H9 (cell line): ENCODE measurements at regions not wholly inside any gene's neighbourhood (a gene's known extent, or its start where the extent isn't known, plus 50 kb on each side); places are given as distances from the start of the nearest gene placed in this dataset.

Source experiments
- DNase-seq: peaks from one replicate; pipeline ENCODE4 v3.0.0-alpha.2; 2017
- H2AFZ ChIP-seq: one replicate; pipeline ENCODE4 v1.6.1; 2013; ENCODE audit warnings: mild to moderate bottlenecking, low read length, control low read depth, moderate library complexity
- H2AK5ac ChIP-seq: 2 replicates; pipeline ENCODE4 v1.6.1; 2013; ENCODE audit warnings: low read length, control low read depth, mixed read lengths; ENCODE audit not compliant: insufficient read length
- H2BK120ac ChIP-seq: one replicate; pipeline ENCODE4 v1.6.1; 2013; ENCODE audit warnings: low read depth, mild to moderate bottlenecking, low read length, control low read depth, inconsistent platforms; ENCODE audit not compliant: poor library complexity, severe bottlenecking
- H2BK12ac ChIP-seq: 2 replicates; pipeline ENCODE4 v1.6.1; 2013; ENCODE audit warnings: low read length, control low read depth, mixed read lengths, low read depth; ENCODE audit not compliant: insufficient read length
- H2BK15ac ChIP-seq: 2 replicates; pipeline ENCODE4 v1.6.1; 2013; ENCODE audit warnings: low read depth, low read length, control low read depth
- H2BK20ac ChIP-seq: one replicate; pipeline ENCODE4 v1.6.1; 2013; ENCODE audit warnings: low read depth, mild to moderate bottlenecking, low read length, control low read depth, inconsistent platforms; ENCODE audit not compliant: poor library complexity, severe bottlenecking
- H2BK5ac ChIP-seq: 2 replicates; pipeline ENCODE4 v1.6.1; 2013; ENCODE audit warnings: low read length, control low read depth, mixed read lengths; ENCODE audit not compliant: insufficient read length
- H3K14ac ChIP-seq: 2 replicates; pipeline ENCODE4 v1.6.1; 2013; ENCODE audit warnings: low read length, control low read depth; ENCODE audit not compliant: insufficient read depth
- H3K18ac ChIP-seq: 2 replicates; pipeline ENCODE4 v1.6.1; 2013; ENCODE audit warnings: low read depth, mild to moderate bottlenecking, mixed read lengths, low read length, control low read depth; ENCODE audit not compliant: insufficient read length
- H3K23ac ChIP-seq: 2 replicates; pipeline ENCODE4 v1.6.1; 2013; ENCODE audit warnings: low read length, control low read depth, mixed read lengths, low read depth; ENCODE audit not compliant: insufficient read length
- H3K23me2 ChIP-seq: 2 replicates; pipeline ENCODE4 v1.6.1; 2013; ENCODE audit warnings: low read depth, mild to moderate bottlenecking, mixed read lengths, low read length, control low read depth; ENCODE audit not compliant: insufficient read length, poor library complexity, severe bottlenecking
- H3K27ac ChIP-seq: 2 replicates; pipeline ENCODE4 v1.5.1; 2013; ENCODE audit warnings: low read length, control low read depth, mixed read lengths, low read depth; ENCODE audit not compliant: insufficient read length
- H3K27me3 ChIP-seq: 2 replicates; pipeline ENCODE4 v1.6.1; 2013; ENCODE audit warnings: low read length, control low read depth, inconsistent platforms; ENCODE audit not compliant: insufficient read depth
- H3K4ac ChIP-seq: 2 replicates; pipeline ENCODE4 v1.6.1; 2013; ENCODE audit warnings: low read depth, mild to moderate bottlenecking, control low read depth, inconsistent platforms, low read length, moderate library complexity
- H3K4me1 ChIP-seq: 2 replicates; pipeline ENCODE4 v1.6.1; 2013; ENCODE audit warnings: low read length, control low read depth, inconsistent platforms; ENCODE audit not compliant: insufficient read depth
- H3K4me2 ChIP-seq: 2 replicates; pipeline ENCODE4 v1.6.1; 2013; ENCODE audit warnings: low read length, control low read depth, mixed read lengths; ENCODE audit not compliant: insufficient read length, insufficient read depth
- H3K56ac ChIP-seq: 2 replicates; pipeline ENCODE4 v1.6.1; 2013; ENCODE audit warnings: low read depth, mild to moderate bottlenecking, mixed read lengths, low read length, control low read depth; ENCODE audit not compliant: insufficient read length
- H3K79me1 ChIP-seq: 2 replicates; pipeline ENCODE4 v1.6.1; 2013; ENCODE audit warnings: low read depth, mild to moderate bottlenecking, moderate library complexity, low read length, control low read depth, inconsistent platforms; ENCODE audit not compliant: insufficient read depth, poor library complexity, severe bottlenecking
- H3K79me2 ChIP-seq: 2 replicates; pipeline ENCODE4 v1.6.1; 2013; ENCODE audit warnings: low read length, control low read depth, inconsistent platforms; ENCODE audit not compliant: insufficient read depth
- H3K9ac ChIP-seq: 2 replicates; pipeline ENCODE4 v1.6.1; 2013; ENCODE audit warnings: low read length, control low read depth, mixed read lengths; ENCODE audit not compliant: insufficient read length; ENCODE audit errors: extremely low read depth
- H3K9me3 ChIP-seq: one replicate; pipeline ENCODE4 v1.6.1; 2013; ENCODE audit warnings: low read depth, low read length, inconsistent platforms; ENCODE audit not compliant: control insufficient read depth
- H3T11ph ChIP-seq: one replicate; pipeline ENCODE4 v1.6.1; 2013; ENCODE audit warnings: mild to moderate bottlenecking, low read length, control low read depth, inconsistent platforms
- H4K20me1 ChIP-seq: one replicate; pipeline ENCODE4 v1.6.1; 2013; ENCODE audit not compliant: control insufficient read depth, insufficient read length, insufficient read depth
- H4K5ac ChIP-seq: 2 replicates; pipeline ENCODE4 v1.6.1; 2013; ENCODE audit warnings: low read depth, mild to moderate bottlenecking, mixed read lengths, low read length, control low read depth; ENCODE audit not compliant: insufficient read length
- H4K8ac ChIP-seq: replicated peaks from 2 replicates; pipeline ENCODE4 v1.6.1; 2013; ENCODE audit warnings: low read length, control low read depth, mixed read lengths, low read depth; ENCODE audit not compliant: insufficient read length
- H4K91ac ChIP-seq: 2 replicates; pipeline ENCODE4 v1.6.1; 2013; ENCODE audit warnings: low read depth, mild to moderate bottlenecking, moderate library complexity, mixed read lengths, low read length, control low read depth; ENCODE audit not compliant: insufficient read length
- H3K27ac Mint-ChIP-seq, 3 experiments: 2 replicates in 2 of 3; 3 replicates in 1 of 3; pipeline ENCODE4 v1.8.0; 2020 to 2021; ENCODE audit warnings: mixed read lengths in 3 of 3, mild to moderate bottlenecking in 1 of 3, moderate library complexity in 1 of 3
- H3K27me3 Mint-ChIP-seq: 2 replicates; pipeline ENCODE4 v1.8.0; 2021; ENCODE audit warnings: low read depth, mild to moderate bottlenecking, moderate library complexity, mixed read lengths
- H3K36me3 Mint-ChIP-seq, 3 experiments: 2 replicates in 2 of 3; 3 replicates in 1 of 3; pipeline ENCODE4 v1.8.0; 2020 to 2021; ENCODE audit warnings: low read depth in 3 of 3, mixed read lengths in 3 of 3; ENCODE audit not compliant: insufficient read depth in 1 of 3
- H3K4me1 Mint-ChIP-seq, 2 experiments: 2 replicates each; pipeline ENCODE4 v1.8.0; 2020; ENCODE audit warnings: mixed read lengths in 2 of 2
- H3K4me3 Mint-ChIP-seq, 2 experiments: 2 replicates in 1 of 2; 3 replicates in 1 of 2; pipeline ENCODE4 v1.8.0; 2020 to 2021; ENCODE audit warnings: mild to moderate bottlenecking in 2 of 2, mixed read lengths in 2 of 2, moderate library complexity in 1 of 2
- H3K9me3 Mint-ChIP-seq, 2 experiments: 2 replicates in 1 of 2; 3 replicates in 1 of 2; pipeline ENCODE4 v1.8.0; 2020; ENCODE audit warnings: mild to moderate bottlenecking in 2 of 2, mixed read lengths in 2 of 2, moderate library complexity in 1 of 2
- WGBS: extraction: QIAGEN DNeasy Blood & Tissue Kit; methylation state at CpG from one replicate; pipeline ENCODE4 v1.1.7; 2013; ENCODE audit warnings: missing lambda C conversion rate, low lambda C conversion rate, mixed read lengths; ENCODE audit not compliant: insufficient read length; ENCODE audit errors: extremely low coverage; 5-methylcytosine and 5-hydroxymethylcytosine counted together
- TF ChIP-seq, protein P1 (sequence below): fragments of 200-600 bp; sonication (generic); conservative IDR thresholded peaks from 3 replicates; pipeline ENCODE4 v1.8.0; 2021; ENCODE audit warnings: antibody characterized with exemption, mild to moderate bottlenecking

GRCh38 chr12:19895246-19896020 lies 456.1 kb downstream of the AEBP2 start:
- no peaks in the 10 kb centered on the region for H3K27me3 Mint-ChIP-seq

More at GRCh38 chr12:19895246-19896020, 456.1 kb downstream of the AEBP2 start:
- Histone ChIP-seq H2BK15ac (no peak overlapping the region), H3K56ac (no peak overlapping the region), H3K4ac (no peak overlapping the region), H2BK120ac (no peak overlapping the region), H3K23me2 (no peaks in the 10 kb centered on the region), H4K20me1 (no peaks in the 10 kb centered on the region), H2AFZ (no peak overlapping the region), H3K4me2 (no peak overlapping the region), H3K18ac (no peak overlapping the region), H4K8ac (no peak overlapping the region), H2BK20ac (no peak overlapping the region), H3K14ac (no peak overlapping the region), H3T11ph (no peak overlapping the region), H2BK12ac (no peak overlapping the region), H3K27ac (no peak overlapping the region), H4K5ac (no peak overlapping the region), H3K79me1 (no peaks in the 10 kb centered on the region), H3K9me3 (no peaks in the 10 kb centered on the region), H2AK5ac (no peak overlapping the region), H4K91ac (no peak overlapping the region), H2BK5ac (no peak overlapping the region), H3K79me2 (no peaks in the 10 kb centered on the region), H3K23ac (no peak overlapping the region), H3K27me3 (no peaks in the 10 kb centered on the region), H3K4me1 (no peaks in the 10 kb centered on the region), H3K9ac (no peak overlapping the region)
- DNase-seq, result no peak
- H3K4me3 Mint-ChIP-seq, result no peak overlapping the region
- H3K9me3 Mint-ChIP-seq, result no peaks in the 10 kb centered on the region
- no CpG with 5 or more reads among the region's 2 CpGs for WGBS
- H3K4me1 Mint-ChIP-seq, result 0 out of 4 replicates have a peak, but pooled peaks cover 0 to 3% of the 10 kb centered on the region in 2 experiments
- H3K36me3 Mint-ChIP-seq, result no peaks in the 10 kb centered on the region
- TF ChIP-seq, protein P1, sequence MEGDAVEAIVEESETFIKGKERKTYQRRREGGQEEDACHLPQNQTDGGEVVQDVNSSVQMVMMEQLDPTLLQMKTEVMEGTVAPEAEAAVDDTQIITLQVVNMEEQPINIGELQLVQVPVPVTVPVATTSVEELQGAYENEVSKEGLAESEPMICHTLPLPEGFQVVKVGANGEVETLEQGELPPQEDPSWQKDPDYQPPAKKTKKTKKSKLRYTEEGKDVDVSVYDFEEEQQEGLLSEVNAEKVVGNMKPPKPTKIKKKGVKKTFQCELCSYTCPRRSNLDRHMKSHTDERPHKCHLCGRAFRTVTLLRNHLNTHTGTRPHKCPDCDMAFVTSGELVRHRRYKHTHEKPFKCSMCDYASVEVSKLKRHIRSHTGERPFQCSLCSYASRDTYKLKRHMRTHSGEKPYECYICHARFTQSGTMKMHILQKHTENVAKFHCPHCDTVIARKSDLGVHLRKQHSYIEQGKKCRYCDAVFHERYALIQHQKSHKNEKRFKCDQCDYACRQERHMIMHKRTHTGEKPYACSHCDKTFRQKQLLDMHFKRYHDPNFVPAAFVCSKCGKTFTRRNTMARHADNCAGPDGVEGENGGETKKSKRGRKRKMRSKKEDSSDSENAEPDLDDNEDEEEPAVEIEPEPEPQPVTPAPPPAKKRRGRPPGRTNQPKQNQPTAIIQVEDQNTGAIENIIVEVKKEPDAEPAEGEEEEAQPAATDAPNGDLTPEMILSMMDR, result no peak
- H3K27ac Mint-ChIP-seq, result no peak overlapping the region
